B cell (primary cell): ENCODE measurements at regions not wholly inside any gene's neighbourhood (a gene's known extent, or its start where the extent isn't known, plus 50 kb on each side); places are given as distances from the start of the nearest gene placed in this dataset.

Experiments used
- ATAC-seq: fragments of 200-7000 bp; cut with Tn5 transposase; one replicate; pipeline ENCODE4 v1.10.0; 2021; ENCODE audit warnings: low read depth, mild to moderate bottlenecking, moderate number of reproducible peaks, moderate library complexity
- CTCF ChIA-PET: fragments of 350-600 bp; sonication (Branson Sonifier 250); formaldehyde crosslinking; loops from one replicate; lab custom pipeline; 2021; ENCODE audit warnings: antibody characterized with exemption, inconsistent platforms; lab: Charles Lee
- POLR2A ChIA-PET: fragments of 350-600 bp; sonication (Branson Sonifier 250); formaldehyde crosslinking; loops from one replicate; lab custom pipeline; 2021; ENCODE audit warnings: antibody characterized with exemption; lab: Charles Lee
- DNase-seq: peaks from one replicate; pipeline ENCODE4 v3.0.0; 2013
- H2AFZ ChIP-seq: 2 replicates; pipeline ENCODE4 v1.6.1; 2012; ENCODE audit warnings: mild to moderate bottlenecking, low read depth, low read length; ENCODE audit not compliant: insufficient read depth, poor library complexity, severe bottlenecking
- H3K27ac ChIP-seq, 2 donors: 1 replicate in 1 of 2; 2 replicates in 1 of 2; pipeline ENCODE4 v1.5.1; 2012 to 2013; ENCODE audit warnings: low read length in 2 of 2, mild to moderate bottlenecking in 2 of 2, moderate library complexity in 1 of 2
- H3K27me3 ChIP-seq, 4 experiments: fragments of 200-600 bp in 1 of 4; sonication (generic) in 1 of 4; replicated peaks in 1 of 4; 1 replicate in 2 of 4; 2 replicates in 2 of 4; pipeline versions ENCODE4 v1.6.1 to v1.7.0; 2013 to 2016; ENCODE audit warnings: low read length in 3 of 4, mild to moderate bottlenecking in 2 of 4, mixed read lengths in 1 of 4, moderate library complexity in 1 of 4; ENCODE audit not compliant: insufficient read depth in 4 of 4, control insufficient read depth in 3 of 4; ENCODE audit errors: control extremely low read depth in 1 of 4
- H3K36me3 ChIP-seq, 2 experiments: replicated peaks in 1 of 2; 1 replicate in 1 of 2; 2 replicates in 1 of 2; pipeline versions ENCODE4 v1.6.1 to v1.7.1; 2013; ENCODE audit warnings: low read length in 1 of 2; ENCODE audit not compliant: insufficient read depth in 2 of 2, control insufficient read depth in 1 of 2; ENCODE audit errors: control extremely low read depth in 1 of 2, extremely low read depth in 1 of 2
- H3K4me1 ChIP-seq, 2 donors: fragments of 200-600 bp in 1 of 2; sonication (generic) in 1 of 2; 1 replicate in 1 of 2; 2 replicates in 1 of 2; pipeline versions ENCODE4 v1.5.1 to v1.6.1; 2013 to 2017; ENCODE audit warnings: low read length in 2 of 2; ENCODE audit not compliant: control insufficient read depth in 2 of 2, insufficient read depth in 2 of 2
- H3K4me2 ChIP-seq: replicated peaks from 2 replicates; pipeline ENCODE3; 2012; ENCODE audit warnings: mild to moderate bottlenecking, low read depth, low read length; ENCODE audit not compliant: poor library complexity, severe bottlenecking
- H3K4me3 ChIP-seq, 5 experiments: fragments of 200-600 bp in 1 of 5; sonication (generic) in 1 of 5; 1 replicate in 3 of 5; 2 replicates in 2 of 5; pipeline versions ENCODE4 v1.5.1 to v1.7.0; 2011 to 2016; ENCODE audit warnings: low read length in 4 of 5, mild to moderate bottlenecking in 4 of 5, low read depth in 2 of 5, control low read depth in 1 of 5, moderate library complexity in 1 of 5; ENCODE audit not compliant: insufficient read depth in 1 of 5; ENCODE audit errors: control extremely low read depth in 1 of 5, extremely low read depth in 1 of 5
- H3K79me2 ChIP-seq: fragments of 200-600 bp; sonication (generic); one replicate; pipeline ENCODE4 v1.6.0; 2016; ENCODE audit warnings: low read length; ENCODE audit not compliant: control insufficient read depth, insufficient read depth
- H3K9ac ChIP-seq: fragments of 200-600 bp; sonication (generic); 2 replicates; pipeline ENCODE4 v1.6.1; 2017; ENCODE audit warnings: mild to moderate bottlenecking, low read length, moderate library complexity
- H3K9me3 ChIP-seq, 3 donors: one replicate each; pipeline versions ENCODE4 v1.6.1 to v1.7.1; 2013; ENCODE audit warnings: low read length in 2 of 3; ENCODE audit not compliant: control insufficient read depth in 2 of 3, insufficient read depth in 1 of 3; ENCODE audit errors: control extremely low read depth in 1 of 3
- H4K20me1 ChIP-seq: 2 replicates; pipeline ENCODE4 v1.6.0; 2012; ENCODE audit warnings: mild to moderate bottlenecking, low read length; ENCODE audit not compliant: insufficient read depth, control insufficient read depth, poor library complexity, severe bottlenecking
- H3K27ac Mint-ChIP-seq: one replicate; pipeline ENCODE4 v1.8.0; 2021; ENCODE audit warnings: mixed read lengths
- H3K27me3 Mint-ChIP-seq: one replicate; pipeline ENCODE4 v1.8.0; 2021; ENCODE audit warnings: mixed read lengths
- H3K4me1 Mint-ChIP-seq: one replicate; pipeline ENCODE4 v1.8.0; 2021; ENCODE audit warnings: mixed read lengths
- H3K4me3 Mint-ChIP-seq: one replicate; pipeline ENCODE4 v1.8.0; 2021; ENCODE audit warnings: mixed read lengths
- H3K9me3 Mint-ChIP-seq: one replicate; pipeline ENCODE4 v1.8.0; 2022; ENCODE audit warnings: mixed read lengths; ENCODE audit not compliant: insufficient read depth
- CTCF ChIP-seq: fragments of 200-600 bp; IDR thresholded peaks from one replicate; pipeline ENCODE4 v1.8.0; 2022; ENCODE audit warnings: antibody characterized with exemption, mild to moderate bottlenecking
- EZH2 ChIP-seq: IDR thresholded peaks from 2 replicates; pipeline ENCODE4 v1.6.1; 2012; ENCODE audit warnings: borderline replicate concordance, low read depth, mild to moderate bottlenecking, moderate library complexity, low read length; ENCODE audit not compliant: insufficient read depth, poor library complexity, severe bottlenecking
- WGBS: methylation state at CpG from one replicate; pipeline ENCODE4 v1.1.5; 2013; ENCODE audit warnings: missing lambda C conversion rate; ENCODE audit not compliant: insufficient coverage; 5-methylcytosine and 5-hydroxymethylcytosine counted together
- intact Hi-C: fragments of 100-400 bp; cut with micrococcal nuclease; formaldehyde crosslinking; loops from one replicate; pipeline ENCODE4 v1.10.0; 2022

- CTCF ChIA-PET = interaction anchor here (1.0 to 1.8 kb wide), 8 partner anchors 9 to 1000 kb away, joined by 3 to 9 read pairs (median 4); no protein-coding TSS in a partner anchor
- peak overlapping the region; percentile 42 for H3K27ac Mint-ChIP-seq
- H3K4me3 Mint-ChIP-seq = peak overlapping the region; percentile 0
- no peaks in the 10 kb centered on the region for H3K9me3 Mint-ChIP-seq
- H3K4me1 Mint-ChIP-seq = peaks cover 24% of the 10 kb centered on the region
- ATAC-seq = peak; percentile 40
- no peak for TF ChIP-seq EZH2
- TF ChIP-seq CTCF = no peak
- H3K36me3 ChIP-seq = no peaks in the 10 kb centered on the region
- no peak overlapping the region for H3K4me3 ChIP-seq
- POLR2A ChIA-PET = no interaction called here
- peak; percentile 64 for DNase-seq
- peak overlapping the region; percentile 46 for H3K4me2 ChIP-seq
- no peaks in the 10 kb centered on the region for H3K27me3 Mint-ChIP-seq
- no peaks in the 10 kb centered on the region for H4K20me1 ChIP-seq
- H3K79me2 ChIP-seq = no peaks in the 10 kb centered on the region
- H2AFZ ChIP-seq = no peak overlapping the region
- no peak overlapping the region for H3K9ac ChIP-seq
- no peaks in the 10 kb centered on the region for H3K27me3 ChIP-seq
- intact Hi-C loops = no loop called here
- no peaks in the 10 kb centered on the region for H3K9me3 ChIP-seq
- WGBS = 54% methylated on average over 26 of the region's 26 CpGs
- H3K27ac ChIP-seq = no peak overlapping the region
- H3K4me1 ChIP-seq = peaks cover 18 to 25% of the 10 kb centered on the region in 2 donors
Measured at GRCh38 chr6:37570482-37571133, 70.9 kb upstream of the CCDC167 start.

- Histone ChIP-seq H3K9me3 (no peaks in the 10 kb centered on the region), H3K36me3 (no peaks in the 10 kb centered on the region), H3K27me3 (no peaks in the 10 kb centered on the region), H3K79me2 (no peaks in the 10 kb centered on the region), H3K27ac (no peak overlapping the region), H3K4me2 (peak overlapping the region; percentile 46), H3K4me1 (peaks cover 22 to 32% of the 10 kb centered on the region in 2 donors), H4K20me1 (no peaks in the 10 kb centered on the region), H3K9ac (no peak overlapping the region), H3K4me3 (no peak overlapping the region), H2AFZ (no peak overlapping the region)
- H3K4me3 Mint-ChIP-seq = peak overlapping the region; percentile 0
- H3K9me3 Mint-ChIP-seq = no peaks in the 10 kb centered on the region
- peaks cover 30% of the 10 kb centered on the region for H3K4me1 Mint-ChIP-seq
- TF ChIP-seq CTCF (no peak), EZH2 (no peak)
- DNase-seq = no peak
- peak overlapping the region; percentile 42 for H3K27ac Mint-ChIP-seq
- ATAC-seq = no peak
- no peaks in the 10 kb centered on the region for H3K27me3 Mint-ChIP-seq
- CTCF ChIA-PET = interaction anchor here (1.0 to 1.8 kb wide), 6 partner anchors 31 to 1001 kb away, joined by 3 to 9 read pairs (median 4); no protein-coding TSS in a partner anchor
- POLR2A ChIA-PET = no interaction called here
- whole genome bisulfite sequencing = 68% methylated on average over 10 of the region's 13 CpGs
- intact Hi-C loops = loop anchor here (5.0 kb wide), 1 partner anchor 922 kb away; no protein-coding TSS in a partner anchor
Measured at GRCh38 chr6:37569743-37570481, 70.2 kb upstream of the CCDC167 start.
